Kidney epithelial cell (primary cell): ENCODE measurements at regions not wholly inside any gene's neighbourhood (a gene's known extent, or its start where the extent isn't known, plus 50 kb on each side); places are given as distances from the start of the nearest gene placed in this dataset.
A peak's percentile ranks its signal among the peaks of the same experiment; 100 is the strongest.

Experiments
- DNase-seq: peaks from one replicate; pipeline ENCODE4 v3.0.0-alpha.2; 2010; ENCODE audit warnings: low read depth
- H3K27me3 ChIP-seq: 2 replicates; pipeline ENCODE4 v1.6.0; 2011; ENCODE audit warnings: low read length; ENCODE audit not compliant: control insufficient read depth, insufficient read depth
- H3K36me3 ChIP-seq: 2 replicates; pipeline ENCODE4 v1.5.1; 2011; ENCODE audit warnings: low read length; ENCODE audit not compliant: control insufficient read depth, insufficient read depth
- H3K4me3 ChIP-seq: 2 replicates; pipeline ENCODE4 v1.5.1; 2011; ENCODE audit warnings: low read depth, mild to moderate bottlenecking, control low read depth, low read length
- CTCF ChIP-seq: IDR thresholded peaks from 2 replicates; pipeline ENCODE4 v1.5.1; 2011; ENCODE audit warnings: mild to moderate bottlenecking, moderate library complexity, low read length, control low read depth, inconsistent platforms; ENCODE audit not compliant: insufficient read depth, poor library complexity, severe bottlenecking

- no peak for DNase-seq
- H3K4me3 ChIP-seq = no peak overlapping the region
- TF ChIP-seq CTCF = no peak
- H3K27me3 ChIP-seq = no peaks in the 10 kb centered on the region
- H3K36me3 ChIP-seq = no peaks in the 10 kb centered on the region
Observed at GRCh38 chr15:66945286-66945685, 120.1 kb upstream of the SMAD3 start.

- no peaks in the 10 kb centered on the region for H3K27me3 ChIP-seq
- H3K36me3 ChIP-seq = no peaks in the 10 kb centered on the region
- no peak for DNase-seq
- H3K4me3 ChIP-seq = no peak overlapping the region
- no peak for TF ChIP-seq CTCF
Observed at GRCh38 chr15:66945842-66946241, 119.6 kb upstream of the SMAD3 start.

- H3K36me3 ChIP-seq = no peaks in the 10 kb centered on the region
- no peak for DNase-seq
- no peaks in the 10 kb centered on the region for H3K27me3 ChIP-seq
- peak; percentile 83 for TF ChIP-seq CTCF
- no peak overlapping the region for H3K4me3 ChIP-seq
Observed at GRCh38 chr15:66946578-66947164, 118.7 kb upstream of the SMAD3 start.

DNA sequence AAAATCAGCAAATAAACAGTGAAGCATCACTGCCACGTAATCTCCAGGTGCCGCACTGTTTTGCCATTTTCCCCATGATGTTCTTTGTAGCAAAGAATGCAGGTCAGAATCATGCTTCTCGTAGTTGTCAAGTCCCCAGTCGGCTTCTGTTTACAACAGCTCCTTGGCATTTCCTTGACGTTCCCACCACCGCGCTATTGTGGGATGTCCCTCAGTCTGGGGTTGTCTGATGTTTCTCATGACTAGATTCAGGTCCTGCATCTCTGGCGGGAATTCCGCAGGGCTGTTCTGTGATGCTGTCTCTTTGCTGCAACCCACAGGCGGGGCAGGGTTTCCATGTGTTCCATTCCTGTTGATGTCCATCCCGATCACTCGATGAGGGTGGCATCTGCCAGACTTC, 117.9 kb upstream of the SMAD3 start:
- DNase-seq = no peak
- H3K36me3 ChIP-seq = no peaks in the 10 kb centered on the region
- TF ChIP-seq CTCF = no peak

GRCh38 chr15:66948294-66948693, 117.1 kb upstream of the SMAD3 start:
- Histone ChIP-seq H3K4me3 (no peak overlapping the region), H3K36me3 (no peaks in the 10 kb centered on the region), H3K27me3 (no peaks in the 10 kb centered on the region)
- DNase-seq = no peak
- TF ChIP-seq CTCF = no peak

More for the DNA sequence above, 117.9 kb upstream of the SMAD3 start:
- Histone ChIP-seq H3K27me3 (no peaks in the 10 kb centered on the region), H3K4me3 (no peak overlapping the region)

DNA sequence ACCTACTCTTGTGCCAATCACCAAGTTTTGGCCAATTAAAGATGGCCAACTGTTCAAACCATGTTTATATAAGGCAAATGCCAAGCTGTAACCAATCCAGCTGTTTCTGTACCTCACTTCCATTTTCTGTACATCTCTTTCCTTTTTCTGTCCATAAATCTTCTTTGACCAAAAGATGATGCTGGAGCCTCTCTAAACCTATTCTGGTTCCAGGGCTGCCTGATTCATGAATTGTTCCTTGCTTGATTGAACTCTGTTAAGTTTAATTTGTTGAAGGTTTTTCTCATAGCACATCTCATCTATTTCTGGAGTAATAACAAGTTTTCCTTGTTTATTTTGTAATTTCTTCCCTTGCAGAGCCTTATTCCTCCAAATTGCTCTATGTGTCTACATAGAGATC, 115.3 kb upstream of the SMAD3 start:
- no peak overlapping the region for H3K4me3 ChIP-seq
- no peak for TF ChIP-seq CTCF
- no peak for DNase-seq
- H3K27me3 ChIP-seq = no peaks in the 10 kb centered on the region
- H3K36me3 ChIP-seq = no peaks in the 10 kb centered on the region
